Endothelial cell of umbilical vein (primary cell): ENCODE measurements at regions not wholly inside any gene's neighbourhood (a gene's known extent, or its start where the extent isn't known, plus 50 kb on each side); places are given as distances from the start of the nearest gene placed in this dataset.

Source experiments
- BruUV-seq: library from RNA; stranded (reverse); fragments of 400-500 nt; replicated peaks from 2 replicates; lab custom pipeline; 2021; lab: Mats Ljungman, UMichigan
- CTCF ChIA-PET: fragments of 300-600, 350-600 bp; sonication (Branson Sonifier 250); formaldehyde crosslinking; loops from one replicate; lab custom pipeline; 2021; ENCODE audit warnings: antibody characterized with exemption, inconsistent platforms; lab: Charles Lee
- POLR2A ChIA-PET: fragments of 300-600, 350-600 bp; sonication (Branson Sonifier 250); formaldehyde crosslinking; loops from one replicate; lab custom pipeline; 2021; ENCODE audit warnings: antibody characterized with exemption, inconsistent platforms; lab: Charles Lee
- DNase-seq: peaks from one replicate; pipeline ENCODE4 v3.0.0-alpha.2; 2011; ENCODE audit warnings: low read depth, low spot score
- FAIRE-seq: peaks from 2 replicates; lab custom pipeline; 2011; peaks lifted over from hg19 to GRCh38; lab: Jason Lieb, UNC
- H2AFZ ChIP-seq: 2 replicates; pipeline ENCODE4 v1.6.0; 2012; ENCODE audit warnings: low read depth, low read length, control low read depth, inconsistent platforms
- H3K27ac ChIP-seq: 2 replicates; pipeline ENCODE4 v1.5.1; 2011; ENCODE audit warnings: low read depth, mild to moderate bottlenecking, control low read depth, low read length, moderate library complexity; ENCODE audit not compliant: insufficient read depth
- H3K27me3 ChIP-seq, 2 experiments: 2 replicates each; pipeline versions ENCODE4 v1.6.0 to v1.6.1; 2011; ENCODE audit warnings: low read length in 2 of 2, mixed read lengths in 1 of 2; ENCODE audit not compliant: control insufficient read depth in 2 of 2, insufficient read depth in 2 of 2
- H3K36me3 ChIP-seq, 2 experiments: 2 replicates in 1 of 2; 3 replicates in 1 of 2; pipeline ENCODE4 v1.5.1; 2011; ENCODE audit warnings: low read length in 2 of 2, mild to moderate bottlenecking in 1 of 2, moderate library complexity in 1 of 2; ENCODE audit not compliant: control insufficient read depth in 2 of 2, insufficient read depth in 2 of 2; ENCODE audit errors: extremely low read depth in 1 of 2
- H3K4me1 ChIP-seq: 3 replicates; pipeline ENCODE4 v1.5.1; 2011; ENCODE audit warnings: mild to moderate bottlenecking, low read length; ENCODE audit not compliant: control insufficient read depth, insufficient read depth; ENCODE audit errors: extremely low read depth
- H3K4me2 ChIP-seq: 2 replicates; pipeline ENCODE4 v1.6.1; 2011; ENCODE audit warnings: low read length, control low read depth, mixed read lengths; ENCODE audit not compliant: insufficient read depth
- H3K4me3 ChIP-seq, 3 experiments: fragments of 200-600 bp in 1 of 3; sonication (generic), shearing (Covaris generic) in 1 of 3; replicated peaks in 1 of 3; 2 replicates each; pipeline ENCODE4 v1.5.1; 2011 to 2016; ENCODE audit warnings: control low read depth in 3 of 3, low read length in 3 of 3, mild to moderate bottlenecking in 2 of 3, inconsistent platforms in 1 of 3, low read depth in 1 of 3, moderate library complexity in 1 of 3; ENCODE audit not compliant: insufficient read depth in 1 of 3
- H3K79me2 ChIP-seq: 2 replicates; pipeline ENCODE4 v1.6.0; 2012; ENCODE audit warnings: low read length, inconsistent platforms; ENCODE audit not compliant: control insufficient read depth, insufficient read depth
- H3K9ac ChIP-seq: replicated peaks from 2 replicates; pipeline ENCODE3; 2011; ENCODE audit warnings: low read length, control low read depth; ENCODE audit not compliant: insufficient read depth; ENCODE audit errors: extremely low read depth
- H3K9me1 ChIP-seq: replicated peaks from 3 replicates; pipeline ENCODE4 v1.6.0; 2011; ENCODE audit warnings: mild to moderate bottlenecking, low read length; ENCODE audit not compliant: control insufficient read depth, insufficient read depth; ENCODE audit errors: extremely low read depth
- H3K9me3 ChIP-seq: replicated peaks from 2 replicates; pipeline ENCODE4 v1.5.1; 2012; ENCODE audit warnings: low read length, inconsistent platforms; ENCODE audit not compliant: control insufficient read depth, insufficient read depth
- H4K20me1 ChIP-seq: replicated peaks from 2 replicates; pipeline ENCODE3; 2011; ENCODE audit warnings: mild to moderate bottlenecking, low read length; ENCODE audit not compliant: control insufficient read depth, insufficient read depth; ENCODE audit errors: extremely low read depth
- CTCF ChIP-seq, 2 donors: IDR thresholded peaks; 1 replicate in 1 of 2; 2 replicates in 1 of 2; pipeline ENCODE4 v1.5.1; 2011; ENCODE audit warnings: low read length in 2 of 2, mild to moderate bottlenecking in 2 of 2, moderate library complexity in 2 of 2, control low read depth in 1 of 2, inconsistent platforms in 1 of 2, low read depth in 1 of 2; ENCODE audit not compliant: insufficient read depth in 1 of 2; ENCODE audit errors: extremely low read depth in 1 of 2
- EZH2 ChIP-seq: IDR thresholded peaks from 2 replicates; pipeline ENCODE4 v1.6.1; 2012; ENCODE audit warnings: borderline replicate concordance, low read depth, mild to moderate bottlenecking, moderate library complexity, low read length, inconsistent platforms; ENCODE audit not compliant: severe bottlenecking
- FOS ChIP-seq: IDR thresholded peaks from 2 replicates; pipeline ENCODE4 v1.6.1; 2011; ENCODE audit warnings: mild to moderate bottlenecking, low read length, moderate library complexity, borderline replicate concordance; ENCODE audit not compliant: insufficient read depth
- GATA2 ChIP-seq: IDR thresholded peaks from 2 replicates; pipeline ENCODE4 v1.7.0; 2011; ENCODE audit warnings: low read depth, mild to moderate bottlenecking, moderate library complexity, mixed read lengths, low read length; ENCODE audit not compliant: insufficient read length, insufficient read depth
- JUN ChIP-seq: IDR thresholded peaks from 2 replicates; pipeline ENCODE4 v1.6.1; 2011; ENCODE audit warnings: borderline replicate concordance, low read depth; ENCODE audit not compliant: insufficient read length, insufficient read depth
- MYC ChIP-seq: IDR thresholded peaks from one replicate; pipeline ENCODE4 v1.6.1; 2011; ENCODE audit warnings: mild to moderate bottlenecking, low read depth, low read length
- POLR2A ChIP-seq: IDR thresholded peaks from 2 replicates; pipeline ENCODE4 v1.6.1; 2012; ENCODE audit warnings: low read depth, mild to moderate bottlenecking, control low read depth, low read length
- POLR2AphosphoS5 ChIP-seq: IDR thresholded peaks from 2 replicates; pipeline ENCODE4 v1.6.1; 2012; ENCODE audit warnings: low read depth, mild to moderate bottlenecking, control low read depth, low read length, moderate library complexity; ENCODE audit not compliant: insufficient read depth
- dilution Hi-C: fragments of 300-500 bp; cut with MboI; formaldehyde crosslinking; loops from one replicate; pipeline ENCODE4 v1.15.0; 2019; ENCODE audit warnings: low sequenced_read_pairs; ENCODE audit not compliant: extremely low pct_ligation_motif_present
- intact Hi-C: fragments of 100-400 bp; cut with micrococcal nuclease; formaldehyde crosslinking; loops from one replicate; pipeline ENCODE4 v1.10.0; 2022
- TF ChIP-seq, protein P1 (sequence below): IDR thresholded peaks from 2 replicates; pipeline ENCODE4 v1.6.1; 2011; ENCODE audit not compliant: insufficient read depth, insufficient read length

DNA sequence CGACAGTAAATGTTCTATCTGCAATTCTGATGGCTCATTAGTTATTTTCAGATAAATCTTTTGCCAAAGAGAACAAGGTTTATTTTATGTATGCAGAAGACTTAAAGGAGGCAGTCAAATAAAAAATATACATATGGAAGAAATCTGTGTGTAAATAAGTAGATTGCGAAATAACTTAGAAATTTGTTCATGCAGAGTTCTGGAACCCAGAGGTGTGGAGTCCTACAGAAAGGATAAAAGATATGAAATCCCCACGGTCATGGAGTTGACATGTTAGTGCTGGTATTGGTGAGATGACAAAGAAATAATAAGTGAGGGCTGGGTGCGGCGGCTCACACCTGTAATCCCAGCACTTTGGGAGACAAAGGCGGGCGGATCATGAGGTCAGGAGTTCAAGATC, 111.2 kb upstream of the CFAP20DC start:
- dilution Hi-C loops = no loop called here
- H4K20me1 ChIP-seq = no peaks in the 10 kb centered on the region
- no peak overlapping the region for H3K9ac ChIP-seq
- DNase-seq (no peak), FAIRE-seq (no peak)
- POLR2A ChIA-PET = no interaction called here
- no peaks in the 10 kb centered on the region for H3K4me1 ChIP-seq
- H3K79me2 ChIP-seq = no peaks in the 10 kb centered on the region
- no peaks in the 10 kb centered on the region for H3K9me1 ChIP-seq
- CTCF ChIA-PET = no interaction called here
- no peak overlapping the region for H3K27ac ChIP-seq
- no peak overlapping the region for H3K4me2 ChIP-seq
- TF ChIP-seq CTCF (IDR thresholded peaks at IDR 0.05; ENCODE audit: extremely low read depth in 1 of 2, insufficient read depth in 1 of 2, low read depth in 1 of 2, low read length in 2 of 2) (no peak), POLR2A (no peak), EZH2 (no peak), JUN (no peak), POLR2AphosphoS5 (no peak), MYC (no peak), FOS (no peak), GATA2 (no peak)
- TF ChIP-seq, protein P1, sequence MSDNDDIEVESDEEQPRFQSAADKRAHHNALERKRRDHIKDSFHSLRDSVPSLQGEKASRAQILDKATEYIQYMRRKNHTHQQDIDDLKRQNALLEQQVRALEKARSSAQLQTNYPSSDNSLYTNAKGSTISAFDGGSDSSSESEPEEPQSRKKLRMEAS = no peak
- no peaks in the 10 kb centered on the region for H3K9me3 ChIP-seq
- no peak overlapping the region for H2AFZ ChIP-seq
- no peaks in the 10 kb centered on the region for H3K36me3 ChIP-seq
- no peak overlapping the region for H3K4me3 ChIP-seq
- intact Hi-C loops = no loop called here
- BruUV-seq = no TSS peak
- no peaks in the 10 kb centered on the region for H3K27me3 ChIP-seq
